ENCODE measurements at regions not wholly inside any gene's neighbourhood (a gene's known extent, or its start where the extent isn't known, plus 50 kb on each side); places are given as distances from the start of the nearest gene placed in this dataset.

- CTCF ChIA-PET (ENCODE audit: partially characterized antibody): interaction anchor here (2.0 kb wide), 1 partner anchor 13 kb away, joined by 5 read pairs; no protein-coding TSS in a partner anchor
- peak overlapping the region in 1 of 2 experiments; percentile 5; a peak in 1 of 4 replicates for H3K4me2 ChIP-seq (ENCODE audit: insufficient read depth in 1 of 2, low read depth in 2 of 2, low read length in 2 of 2)
Measured at GRCh38 chr16:73523209-73523608, 475.3 kb upstream of the ZFHX3 start.

More at GRCh38 chr16:73523209-73523608, 475.3 kb upstream of the ZFHX3 start:
- FAIRE-seq: no peak
- no peak overlapping the region for H2AFZ ChIP-seq (ENCODE audit: low read length)
- 92% methylated on average over 4 of the region's 4 CpGs; no CpG with 5 or more reads in 1 of the 2 experiments for WGBS, 2 experiments (ENCODE audit: extremely low coverage in 1 of 2, insufficient coverage in 1 of 2, insufficient read length in 1 of 2, insufficient replicate concordance in 2 of 2, low coverage in 1 of 2, low lambda C conversion rate in 2 of 2, missing lambda C conversion rate in 1 of 2)
- H2BK12ac ChIP-seq (ENCODE audit: low read depth, low read length): no peak overlapping the region
- no peak overlapping the region for H3K56ac ChIP-seq (replicated peaks; ENCODE audit: insufficient read length, low read depth, low read length)
- no peak overlapping the region for H3K4me3 ChIP-seq (ENCODE audit: extremely low read depth in 1 of 4, insufficient read depth in 2 of 4, low read depth in 3 of 4, low read length in 4 of 4)
- H3K9ac ChIP-seq (replicated peaks in 1 of 4; ENCODE audit: extremely low read depth in 1 of 4, low read depth in 3 of 4, low read length in 3 of 4): no peak overlapping the region
- no peak overlapping the region for H4K8ac ChIP-seq (ENCODE audit: extremely low read depth, insufficient read depth, low read length)
- H3K79me2 ChIP-seq (ENCODE audit: control insufficient read depth in 1 of 2, insufficient read depth in 2 of 2, low read length in 2 of 2): no peaks in the 10 kb centered on the region
- no peaks in the 10 kb centered on the region for H3K23me2 ChIP-seq (ENCODE audit: low read depth, low read length)
- no peak overlapping the region for H2AK5ac ChIP-seq (ENCODE audit: low read depth, low read length)
- DNase-seq (ENCODE audit: low read depth in 1 of 2, low spot score in 2 of 2): no peak
- H2BK20ac ChIP-seq (ENCODE audit: low read length): no peak overlapping the region
- no peaks in the 10 kb centered on the region for H3K79me1 ChIP-seq (ENCODE audit: low read depth, low read length)
- POLR2A ChIA-PET (ENCODE audit: partially characterized antibody): no interaction called here
- no peak for TF ChIP-seq RFX5 (IDR thresholded peaks at IDR 0.05; ENCODE audit: borderline replicate concordance, low read depth, low read length)
- TF ChIP-seq E2F6 (IDR thresholded peaks at IDR 0.05): no peak
- no peak for TF ChIP-seq KDM1A (IDR thresholded peaks at IDR 0.05; ENCODE audit: borderline replicate concordance, low read length)
- TF ChIP-seq USF2 (IDR thresholded peaks at IDR 0.05; ENCODE audit: low read length): no peak
- TF ChIP-seq BRCA1 (IDR thresholded peaks at IDR 0.05; ENCODE audit: low read depth, low read length): no peak
- TF ChIP-seq EGR1 (IDR thresholded peaks at IDR 0.05; ENCODE audit: borderline replicate concordance, low read depth, low read length): no peak
- no peak for TF ChIP-seq TCF12 (IDR thresholded peaks at IDR 0.05; ENCODE audit: low read depth, low read length)
- TF ChIP-seq SP4 (IDR thresholded peaks at IDR 0.05; ENCODE audit: low read length): no peak
- no peak for TF ChIP-seq SP2 (IDR thresholded peaks at IDR 0.05; ENCODE audit: low read length)
- H3K23ac ChIP-seq (ENCODE audit: insufficient read length): no peak overlapping the region
- no peaks in the 10 kb centered on the region for H3K36me3 ChIP-seq (ENCODE audit: control insufficient read depth in 2 of 4, insufficient read depth in 4 of 4, low read length in 3 of 4)
- H4K5ac ChIP-seq (ENCODE audit: insufficient read length, low read depth, low read length): no peak overlapping the region
- no peak overlapping the region for H2BK120ac ChIP-seq (replicated peaks; ENCODE audit: low read depth, low read length)
- no peak overlapping the region for H3K14ac ChIP-seq (ENCODE audit: insufficient read length)
- H2BK15ac ChIP-seq (ENCODE audit: low read length): no peak overlapping the region
- no peaks in the 10 kb centered on the region for H3K9me3 ChIP-seq (ENCODE audit: insufficient read depth in 2 of 2, low read depth in 1 of 2, low read length in 1 of 2)
- H4K20me1 ChIP-seq (replicated peaks in 1 of 2; ENCODE audit: control insufficient read depth in 1 of 2, insufficient read depth in 2 of 2, low read length in 2 of 2): no peaks in the 10 kb centered on the region
- H3K27ac ChIP-seq (ENCODE audit: low read depth, low read length): no peak overlapping the region
- H3K4ac ChIP-seq (replicated peaks; ENCODE audit: insufficient read length, low read depth, low read length): no peak overlapping the region
- no peak overlapping the region for H4K91ac ChIP-seq (replicated peaks; ENCODE audit: insufficient read length, low read length)
- peaks cover 0 to 6% (median 3%) of the 10 kb centered on the region in 4 experiments; a peak in 4 of 7 replicates for H3K4me1 ChIP-seq (replicated peaks in 1 of 4; ENCODE audit: control insufficient read depth in 3 of 4, insufficient read depth in 4 of 4, low read length in 3 of 4)
- 0 out of 7 replicates have a peak, but pooled peaks cover 0 to 2% (median 0%) of the 10 kb centered on the region in 4 experiments for H3K27me3 ChIP-seq (replicated peaks in 1 of 4; ENCODE audit: control insufficient read depth in 3 of 4, extremely low read depth in 1 of 4, insufficient read depth in 3 of 4, low read length in 3 of 4)
- no peak overlapping the region for H2BK5ac ChIP-seq (ENCODE audit: low read depth, low read length)
- no peak overlapping the region for H3K18ac ChIP-seq (ENCODE audit: extremely low read depth, low read length)

Measured in H1 (cell line).